ENCODE measurements at regions not wholly inside any gene's neighbourhood (a gene's known extent, or its start where the extent isn't known, plus 50 kb on each side); places are given as distances from the start of the nearest gene placed in this dataset.

- no TSS peak for BruUV-seq (replicated peaks)
- no peak overlapping the region for H3K4me3 Mint-ChIP-seq (ENCODE audit: unreplicated experiment)
Measured at GRCh38 chr5:105659396-105659795, 2011.3 kb downstream of the EFNA5 start.

GRCh38 chr5:105640328-105640727 is 2030.4 kb downstream of the EFNA5 start:
- intact Hi-C loops (cut with micrococcal nuclease): no loop called here
- TF ChIP-seq CTCF (IDR thresholded peaks at IDR 0.05; ENCODE audit: unreplicated experiment): no peak
- ChIA-PET POLR2A (no interaction called here), CTCF (interaction anchor here (0.6 kb wide), 1 partner anchor 35 kb away, joined by 4 read pairs; no protein-coding TSS in a partner anchor)
- Mint-ChIP-seq H3K4me3 (ENCODE audit: unreplicated experiment) (no peak overlapping the region), H3K9me3 (ENCODE audit: unreplicated experiment) (no peaks in the 10 kb centered on the region), H3K27me3 (ENCODE audit: insufficient read depth, unreplicated experiment) (no peaks in the 10 kb centered on the region), H3K27ac (ENCODE audit: low read depth, unreplicated experiment) (no peak overlapping the region), H3K4me1 (ENCODE audit: insufficient read depth, unreplicated experiment) (no peaks in the 10 kb centered on the region), H3K36me3 (ENCODE audit: insufficient read depth, unreplicated experiment) (no peaks in the 10 kb centered on the region)
- DNase-seq (ENCODE audit: unreplicated experiment): no peak
- no TSS peak for BruUV-seq (replicated peaks)

More at GRCh38 chr5:105659396-105659795, 2011.3 kb downstream of the EFNA5 start:
- H3K36me3 Mint-ChIP-seq (ENCODE audit: insufficient read depth, unreplicated experiment): no peaks in the 10 kb centered on the region
- ChIA-PET CTCF (no interaction called here), POLR2A (no interaction called here)
- no peaks in the 10 kb centered on the region for H3K4me1 Mint-ChIP-seq (ENCODE audit: insufficient read depth, unreplicated experiment)
- H3K27me3 Mint-ChIP-seq (ENCODE audit: insufficient read depth, unreplicated experiment): no peaks in the 10 kb centered on the region
- no peak for TF ChIP-seq CTCF (IDR thresholded peaks at IDR 0.05; ENCODE audit: unreplicated experiment)
- no peaks in the 10 kb centered on the region for H3K9me3 Mint-ChIP-seq (ENCODE audit: unreplicated experiment)
- DNase-seq (ENCODE audit: unreplicated experiment): no peak
- H3K27ac Mint-ChIP-seq (ENCODE audit: low read depth, unreplicated experiment): no peak overlapping the region
- intact Hi-C loops (cut with micrococcal nuclease): no loop called here

- no peak for TF ChIP-seq CTCF (IDR thresholded peaks at IDR 0.05; ENCODE audit: unreplicated experiment)
- ChIA-PET POLR2A (no interaction called here), CTCF (no interaction called here)
- intact Hi-C loops (cut with micrococcal nuclease): no loop called here
- H3K36me3 Mint-ChIP-seq (ENCODE audit: insufficient read depth, unreplicated experiment): no peaks in the 10 kb centered on the region
- H3K27me3 Mint-ChIP-seq (ENCODE audit: insufficient read depth, unreplicated experiment): no peaks in the 10 kb centered on the region
- no peak for DNase-seq (ENCODE audit: unreplicated experiment)
- BruUV-seq (replicated peaks): no TSS peak
- no peak overlapping the region for H3K4me3 Mint-ChIP-seq (ENCODE audit: unreplicated experiment)
- H3K9me3 Mint-ChIP-seq (ENCODE audit: unreplicated experiment): no peaks in the 10 kb centered on the region
- no peaks in the 10 kb centered on the region for H3K4me1 Mint-ChIP-seq (ENCODE audit: insufficient read depth, unreplicated experiment)
- H3K27ac Mint-ChIP-seq (ENCODE audit: low read depth, unreplicated experiment): no peak overlapping the region
Measured at GRCh38 chr5:105639511-105639910, 2031.2 kb downstream of the EFNA5 start.

GRCh38 chr5:105639068-105639467 is 2031.7 kb downstream of the EFNA5 start:
- ChIA-PET POLR2A (no interaction called here), CTCF (no interaction called here)
- no peak for DNase-seq (ENCODE audit: unreplicated experiment)
- H3K4me1 Mint-ChIP-seq (ENCODE audit: insufficient read depth, unreplicated experiment): no peaks in the 10 kb centered on the region
- no peak overlapping the region for H3K27ac Mint-ChIP-seq (ENCODE audit: low read depth, unreplicated experiment)
- H3K36me3 Mint-ChIP-seq (ENCODE audit: insufficient read depth, unreplicated experiment): no peaks in the 10 kb centered on the region
- no TSS peak for BruUV-seq (replicated peaks)
- no peak overlapping the region for H3K4me3 Mint-ChIP-seq (ENCODE audit: unreplicated experiment)
- H3K27me3 Mint-ChIP-seq (ENCODE audit: insufficient read depth, unreplicated experiment): no peaks in the 10 kb centered on the region
- intact Hi-C loops (cut with micrococcal nuclease): no loop called here
- no peaks in the 10 kb centered on the region for H3K9me3 Mint-ChIP-seq (ENCODE audit: unreplicated experiment)
- no peak for TF ChIP-seq CTCF (IDR thresholded peaks at IDR 0.05; ENCODE audit: unreplicated experiment)

All from MCF 10A (cell line).